Peyer's patch (tissue), 4 donors: ENCODE measurements at regions not wholly inside any gene's neighbourhood (a gene's known extent, or its start where the extent isn't known, plus 50 kb on each side); places are given as distances from the start of the nearest gene placed in this dataset.

Experiments
- POLR2A ChIP-seq, 2 donors: fragments of 450-650 bp; IDR thresholded peaks; one replicate each; pipeline ENCODE4 v1.5.1; 2017; ENCODE audit warnings: antibody characterized with exemption in 2 of 2, mild to moderate bottlenecking in 2 of 2, moderate library complexity in 2 of 2
- TF ChIP-seq, protein P1 (sequence below), 6 experiments: fragments of 450-650 bp in 4 of 6; fragments of 200-600 bp in 2 of 6; sonication (generic) in 1 of 6; IDR thresholded peaks; one replicate each; pipeline ENCODE4 v1.5.1; 2017 to 2019; ENCODE audit warnings: antibody characterized with exemption in 6 of 6, mild to moderate bottlenecking in 3 of 6, moderate library complexity in 1 of 6

DNA sequence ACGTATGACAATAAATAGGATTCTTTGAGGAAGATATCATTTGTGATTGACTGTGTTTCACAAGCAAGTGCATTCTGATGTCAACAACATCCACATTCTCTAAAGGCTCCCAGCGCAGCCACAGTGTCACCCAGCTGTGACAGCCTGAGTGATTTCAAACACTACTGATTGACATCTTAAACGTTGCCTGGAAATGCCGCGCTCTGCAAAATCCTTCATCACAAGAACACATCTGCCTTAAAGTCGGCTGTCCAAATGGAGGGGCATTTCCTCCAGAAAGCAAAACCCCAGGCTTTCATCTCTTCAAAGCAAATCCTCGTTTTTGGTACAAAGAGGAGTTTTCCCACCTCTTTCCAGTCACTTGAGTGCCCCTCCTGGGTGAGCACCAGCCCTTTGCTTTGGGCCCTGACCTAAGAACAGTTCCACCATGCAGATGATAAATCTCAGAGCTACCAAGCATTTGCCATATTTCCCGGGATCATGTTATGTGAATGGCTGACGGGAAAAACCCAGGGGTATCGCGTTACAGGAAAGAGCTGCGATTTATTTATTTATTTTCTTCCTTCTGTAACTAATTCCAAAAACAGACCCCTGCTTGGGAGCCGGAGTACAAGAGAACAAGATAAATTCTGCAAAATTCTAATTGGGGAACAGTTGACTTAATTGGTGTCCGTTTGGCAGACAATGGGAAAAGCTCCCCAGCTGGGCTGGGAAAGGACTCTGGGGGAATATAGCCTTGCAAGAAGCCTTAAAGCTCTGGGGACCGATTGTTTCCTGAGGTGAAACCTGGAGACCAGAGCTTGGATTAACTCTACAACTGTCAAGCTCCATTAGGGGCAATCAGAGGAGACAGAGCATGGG is 703.8 kb upstream of the NR2F2 start:
- TF ChIP-seq POLR2A (IDR thresholded peaks at IDR 0.05), result no peak
- TF ChIP-seq, protein P1, sequence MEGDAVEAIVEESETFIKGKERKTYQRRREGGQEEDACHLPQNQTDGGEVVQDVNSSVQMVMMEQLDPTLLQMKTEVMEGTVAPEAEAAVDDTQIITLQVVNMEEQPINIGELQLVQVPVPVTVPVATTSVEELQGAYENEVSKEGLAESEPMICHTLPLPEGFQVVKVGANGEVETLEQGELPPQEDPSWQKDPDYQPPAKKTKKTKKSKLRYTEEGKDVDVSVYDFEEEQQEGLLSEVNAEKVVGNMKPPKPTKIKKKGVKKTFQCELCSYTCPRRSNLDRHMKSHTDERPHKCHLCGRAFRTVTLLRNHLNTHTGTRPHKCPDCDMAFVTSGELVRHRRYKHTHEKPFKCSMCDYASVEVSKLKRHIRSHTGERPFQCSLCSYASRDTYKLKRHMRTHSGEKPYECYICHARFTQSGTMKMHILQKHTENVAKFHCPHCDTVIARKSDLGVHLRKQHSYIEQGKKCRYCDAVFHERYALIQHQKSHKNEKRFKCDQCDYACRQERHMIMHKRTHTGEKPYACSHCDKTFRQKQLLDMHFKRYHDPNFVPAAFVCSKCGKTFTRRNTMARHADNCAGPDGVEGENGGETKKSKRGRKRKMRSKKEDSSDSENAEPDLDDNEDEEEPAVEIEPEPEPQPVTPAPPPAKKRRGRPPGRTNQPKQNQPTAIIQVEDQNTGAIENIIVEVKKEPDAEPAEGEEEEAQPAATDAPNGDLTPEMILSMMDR (IDR thresholded peaks at IDR 0.05), result no peak
